GM18868 (cell line): ENCODE measurements at regions not wholly inside any gene's neighbourhood (a gene's known extent, or its start where the extent isn't known, plus 50 kb on each side); places are given as distances from the start of the nearest gene placed in this dataset.
A peak's percentile ranks its signal among the peaks of the same experiment; 100 is the strongest.

Experiments
- ATAC-seq: cut with Tn5 transposase; IDR thresholded peaks from one replicate; pipeline ENCODE4 v1.9.1; 2021; ENCODE audit warnings: mild to moderate bottlenecking, moderate library complexity; ENCODE audit not compliant: unreplicated experiment

GRCh38 chr15:96390986-96391385, 60.5 kb downstream of the NR2F2 start:
- ATAC-seq = no peak

GRCh38 chr15:96392380-96393208, 62.1 kb downstream of the NR2F2 start:
- ATAC-seq = peak; percentile 51

- ATAC-seq = no peak
These were observed 62.7 kb downstream of the NR2F2 start for GRCh38 chr15:96393209-96393513.

GRCh38 chr15:96395687-96396086, 65.2 kb downstream of the NR2F2 start:
- no peak for ATAC-seq

GRCh38 chr15:96398776-96399175, 68.3 kb downstream of the NR2F2 start:
- no peak for ATAC-seq

- no peak for ATAC-seq
These were observed 71.9 kb downstream of the NR2F2 start for GRCh38 chr15:96402403-96402802.

- ATAC-seq = no peak
These were observed 72.6 kb downstream of the NR2F2 start for GRCh38 chr15:96403071-96403470.

GRCh38 chr15:96403932-96404331, 73.4 kb downstream of the NR2F2 start:
- ATAC-seq = no peak

- no peak for ATAC-seq
These were observed 74.1 kb downstream of the NR2F2 start for GRCh38 chr15:96404560-96404959.

- ATAC-seq = no peak
These were observed 75.8 kb downstream of the NR2F2 start for GRCh38 chr15:96406291-96406690.

- ATAC-seq = no peak
These were observed 76.2 kb downstream of the NR2F2 start for GRCh38 chr15:96406701-96407100.

GRCh38 chr15:96407482-96407881, 77.0 kb downstream of the NR2F2 start:
- ATAC-seq = no peak

- no peak for ATAC-seq
These were observed 78.2 kb downstream of the NR2F2 start for GRCh38 chr15:96408591-96409183.

GRCh38 chr15:96409215-96410138, 79.0 kb downstream of the NR2F2 start:
- no peak for ATAC-seq

- ATAC-seq = no peak
These were observed 79.9 kb downstream of the NR2F2 start for GRCh38 chr15:96410175-96411055.

GRCh38 chr15:96411056-96412031, 80.8 kb downstream of the NR2F2 start:
- no peak for ATAC-seq

- no peak for ATAC-seq
These were observed 81.8 kb downstream of the NR2F2 start for GRCh38 chr15:96412045-96412905.

- ATAC-seq = no peak
These were observed 82.4 kb downstream of the NR2F2 start for GRCh38 chr15:96412906-96413231.

GRCh38 chr15:96413657-96414056, 83.2 kb downstream of the NR2F2 start:
- ATAC-seq = no peak
